ENCODE measurements at regions not wholly inside any gene's neighbourhood (a gene's known extent, or its start where the extent isn't known, plus 50 kb on each side); places are given as distances from the start of the nearest gene placed in this dataset.

DNA sequence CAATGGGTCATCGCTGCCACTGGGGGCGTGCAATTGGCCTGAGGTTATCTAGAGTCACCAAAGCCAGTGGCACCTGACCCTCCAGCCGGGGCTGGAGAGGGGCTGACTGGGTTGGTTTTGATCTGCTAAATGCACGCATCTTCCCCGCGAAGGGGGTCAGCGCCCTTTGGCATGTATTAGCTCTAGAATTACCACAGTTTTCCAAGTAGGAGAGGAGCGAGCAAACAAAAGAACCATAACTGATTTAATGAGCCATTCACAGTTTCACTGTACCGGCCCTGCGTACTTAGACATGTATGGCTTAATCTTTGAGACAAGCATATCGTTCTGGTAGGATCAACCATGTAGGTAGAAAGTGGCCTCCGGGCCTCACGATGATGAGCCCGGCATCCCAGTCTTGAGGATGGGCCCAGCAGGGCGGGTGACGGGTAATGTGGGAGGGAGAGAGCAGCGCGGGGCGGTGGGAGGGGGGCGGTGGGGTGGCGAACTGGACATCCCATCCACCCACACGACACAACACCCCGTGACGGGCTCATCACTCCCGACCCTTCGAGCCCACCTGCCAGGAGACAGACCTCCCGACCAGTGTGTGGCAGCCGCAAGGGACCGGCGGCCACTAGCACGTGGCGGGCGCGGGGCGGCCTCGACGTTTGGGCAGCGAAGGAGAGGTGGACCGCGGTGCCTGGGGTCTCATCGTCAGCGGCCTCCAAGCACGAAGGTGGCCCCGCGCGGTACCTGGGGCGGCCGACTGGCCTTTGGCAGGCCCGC is 1957.5 kb upstream of the DEFB115 start:
- Mint-ChIP-seq H3K9me3 (ENCODE audit: low read depth) (peaks cover 35% of the 10 kb centered on the region), H3K27me3 (no peaks in the 10 kb centered on the region), H3K4me3 (ENCODE audit: low read depth) (no peak overlapping the region), H3K27ac (no peak overlapping the region), H3K36me3 (ENCODE audit: insufficient read depth) (peaks cover 12% of the 10 kb centered on the region), H3K4me1 (ENCODE audit: low read depth) (no peaks in the 10 kb centered on the region)
- DNase-seq (ENCODE audit: low spot score, unreplicated experiment), result no peak
- TF ChIP-seq, protein P1, sequence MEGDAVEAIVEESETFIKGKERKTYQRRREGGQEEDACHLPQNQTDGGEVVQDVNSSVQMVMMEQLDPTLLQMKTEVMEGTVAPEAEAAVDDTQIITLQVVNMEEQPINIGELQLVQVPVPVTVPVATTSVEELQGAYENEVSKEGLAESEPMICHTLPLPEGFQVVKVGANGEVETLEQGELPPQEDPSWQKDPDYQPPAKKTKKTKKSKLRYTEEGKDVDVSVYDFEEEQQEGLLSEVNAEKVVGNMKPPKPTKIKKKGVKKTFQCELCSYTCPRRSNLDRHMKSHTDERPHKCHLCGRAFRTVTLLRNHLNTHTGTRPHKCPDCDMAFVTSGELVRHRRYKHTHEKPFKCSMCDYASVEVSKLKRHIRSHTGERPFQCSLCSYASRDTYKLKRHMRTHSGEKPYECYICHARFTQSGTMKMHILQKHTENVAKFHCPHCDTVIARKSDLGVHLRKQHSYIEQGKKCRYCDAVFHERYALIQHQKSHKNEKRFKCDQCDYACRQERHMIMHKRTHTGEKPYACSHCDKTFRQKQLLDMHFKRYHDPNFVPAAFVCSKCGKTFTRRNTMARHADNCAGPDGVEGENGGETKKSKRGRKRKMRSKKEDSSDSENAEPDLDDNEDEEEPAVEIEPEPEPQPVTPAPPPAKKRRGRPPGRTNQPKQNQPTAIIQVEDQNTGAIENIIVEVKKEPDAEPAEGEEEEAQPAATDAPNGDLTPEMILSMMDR (IDR thresholded peaks at IDR 0.05; ENCODE audit: unreplicated experiment), result no peak

DNA sequence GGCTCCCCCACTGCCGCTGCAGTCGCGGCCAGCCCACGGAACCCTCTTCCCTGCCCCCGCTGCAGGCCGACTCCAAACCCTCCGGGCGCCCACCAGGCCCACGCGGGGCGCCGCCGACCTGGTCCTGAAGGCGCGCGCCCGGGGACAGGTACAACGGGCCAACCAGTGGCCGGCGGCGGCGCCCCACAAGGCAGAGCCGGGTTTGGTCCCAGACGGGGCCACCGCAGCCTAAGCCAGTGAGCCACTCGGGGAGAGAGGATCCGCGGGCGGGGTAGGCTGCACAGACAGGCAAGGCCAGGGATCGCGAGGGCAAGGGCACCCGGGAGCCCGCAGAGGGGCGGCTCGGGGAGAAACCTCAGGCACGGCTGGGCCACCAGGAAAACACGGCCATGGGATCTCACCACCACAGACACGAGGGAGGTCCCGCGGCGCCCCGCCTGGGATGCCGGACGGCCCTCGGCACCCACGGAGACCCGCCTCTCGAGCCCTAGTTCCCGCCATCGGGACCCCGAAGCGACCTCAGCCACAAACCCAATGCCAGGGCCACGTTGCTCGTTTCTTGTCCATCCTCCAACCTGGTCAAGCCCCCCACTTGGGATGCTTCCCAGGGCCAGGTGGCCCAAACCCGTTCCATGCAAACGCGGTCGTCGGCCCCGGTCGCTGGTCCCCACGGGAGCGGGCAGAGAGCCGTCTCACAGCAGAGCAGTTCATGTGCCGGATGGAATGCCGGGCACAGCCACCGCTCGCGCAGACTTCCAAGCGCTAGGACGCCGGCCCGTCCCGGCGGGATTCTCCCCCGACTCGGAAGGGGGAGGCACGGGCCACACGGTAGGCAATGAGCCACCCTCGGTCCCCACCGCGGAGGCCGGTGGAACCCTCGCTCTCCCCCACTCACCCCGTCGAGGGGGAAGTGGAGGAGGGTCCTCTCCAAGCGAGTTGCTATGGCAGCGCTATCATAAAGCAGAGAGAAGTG is 1956.6 kb upstream of the DEFB115 start:
- no peak for DNase-seq (ENCODE audit: low spot score, unreplicated experiment)
- peaks cover 19% of the 10 kb centered on the region for H3K36me3 Mint-ChIP-seq (ENCODE audit: insufficient read depth)
- no peaks in the 10 kb centered on the region for H3K4me1 Mint-ChIP-seq (ENCODE audit: low read depth)
- no peak overlapping the region for H3K27ac Mint-ChIP-seq
- H3K4me3 Mint-ChIP-seq (ENCODE audit: low read depth), result no peak overlapping the region
- H3K9me3 Mint-ChIP-seq (ENCODE audit: low read depth), result peaks cover 41% of the 10 kb centered on the region
- H3K27me3 Mint-ChIP-seq, result no peaks in the 10 kb centered on the region
- TF ChIP-seq, protein P1 (IDR thresholded peaks at IDR 0.05; ENCODE audit: unreplicated experiment), result no peak

DNA sequence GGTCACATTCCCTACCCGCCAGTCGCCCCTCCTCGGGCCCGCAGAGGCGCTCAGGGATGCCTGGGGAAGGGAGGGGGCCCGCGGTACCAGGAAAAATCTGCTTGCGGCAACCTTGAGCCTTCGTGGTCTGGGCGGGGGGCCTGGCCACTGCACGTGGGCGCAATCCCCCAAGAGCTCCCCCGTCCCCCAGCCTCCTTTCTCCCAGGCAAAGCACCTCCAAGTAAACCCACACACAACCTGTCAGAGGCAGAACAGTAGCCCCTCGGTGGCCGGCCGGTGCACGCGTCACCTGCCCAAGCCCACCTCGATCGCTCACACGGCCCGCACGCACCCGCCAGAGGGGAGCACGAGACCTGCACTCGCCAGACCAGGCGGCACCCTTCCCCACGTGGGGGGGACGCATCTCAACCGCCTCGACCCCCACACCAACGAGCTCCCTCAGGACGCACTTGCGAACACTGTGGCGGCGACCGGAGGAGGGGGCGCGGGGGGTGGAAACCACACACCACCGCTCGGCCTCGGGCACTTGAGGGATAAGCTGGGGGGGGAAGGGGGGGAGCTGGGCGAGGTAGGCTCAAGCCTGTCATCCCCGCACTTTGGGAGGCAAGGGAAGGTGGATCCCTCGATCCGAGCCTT is 1955.7 kb upstream of the DEFB115 start:
- Mint-ChIP-seq H3K27me3 (no peaks in the 10 kb centered on the region), H3K27ac (no peak overlapping the region), H3K36me3 (ENCODE audit: insufficient read depth) (peaks cover 23% of the 10 kb centered on the region), H3K9me3 (ENCODE audit: low read depth) (peaks cover 49% of the 10 kb centered on the region), H3K4me1 (ENCODE audit: low read depth) (no peaks in the 10 kb centered on the region), H3K4me3 (ENCODE audit: low read depth) (no peak overlapping the region)
- TF ChIP-seq, protein P1 (IDR thresholded peaks at IDR 0.05; ENCODE audit: unreplicated experiment), result no peak
- no peak for DNase-seq (ENCODE audit: low spot score, unreplicated experiment)

DNA sequence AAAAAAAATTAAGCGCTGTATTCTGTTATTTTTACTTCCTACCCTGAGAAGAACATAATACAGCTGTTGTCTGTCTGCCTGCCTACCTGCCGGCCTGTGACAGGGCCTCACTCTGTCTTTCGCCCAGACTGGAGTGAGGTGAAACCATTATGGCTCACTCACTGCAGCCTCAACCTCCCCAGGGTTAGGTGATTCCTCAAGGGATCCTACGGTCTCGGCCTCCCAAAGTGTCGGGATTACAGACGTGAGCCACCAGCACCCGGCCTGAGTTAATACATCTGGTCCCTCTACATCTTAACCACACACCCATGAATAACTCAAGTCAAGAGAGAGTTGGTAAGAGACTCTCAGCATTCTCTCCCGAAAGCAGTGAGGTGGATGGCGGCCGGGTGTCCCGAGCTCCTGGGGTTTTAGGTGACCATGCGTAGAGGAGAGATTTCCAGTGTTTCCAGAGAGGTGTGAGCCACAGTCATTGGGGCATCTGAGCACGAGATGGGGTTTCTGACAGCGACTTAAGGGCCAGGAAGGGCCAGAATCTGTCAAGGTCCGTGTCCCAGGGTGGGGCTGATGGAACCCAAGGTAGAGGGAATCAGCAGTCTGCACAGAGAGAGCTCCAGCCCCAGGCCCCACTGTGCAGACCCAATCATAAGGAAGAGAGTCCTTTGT is 1954.4 kb upstream of the DEFB115 start:
- Mint-ChIP-seq H3K9me3 (ENCODE audit: low read depth) (peaks cover 51% of the 10 kb centered on the region), H3K4me1 (ENCODE audit: low read depth) (no peaks in the 10 kb centered on the region), H3K36me3 (ENCODE audit: insufficient read depth) (peaks cover 24% of the 10 kb centered on the region), H3K4me3 (ENCODE audit: low read depth) (no peak overlapping the region), H3K27me3 (no peaks in the 10 kb centered on the region), H3K27ac (no peak overlapping the region)
- DNase-seq (ENCODE audit: low spot score, unreplicated experiment), result no peak
- TF ChIP-seq, protein P1 (IDR thresholded peaks at IDR 0.05; ENCODE audit: unreplicated experiment), result no peak

Data from progenitor cell of endocrine pancreas (in vitro differentiated cells).